NCI-H187 treated with DMSO at 0.1 percent for 48 hours (cell line): ENCODE measurements at regions not wholly inside any gene's neighbourhood (a gene's known extent, or its start where the extent isn't known, plus 50 kb on each side); places are given as distances from the start of the nearest gene placed in this dataset.
"Not testable (repeated sequence)": the region's sequence is repeated elsewhere in the genome, so short reads cannot be mapped to it uniquely, and the experiment has no call there.

ENCODE experiments used
- DNase-seq: peaks from one replicate; lab custom pipeline; 2025; lab: John Stamatoyannopoulos, UW

- not testable (repeated sequence) for DNase-seq
Observed at GRCh38 chr3:110888625-110889375, 182.8 kb upstream of the NECTIN3 start.

GRCh38 chr3:110889376-110889699 is 182.3 kb upstream of the NECTIN3 start:
- not testable (repeated sequence) for DNase-seq

- no peak for DNase-seq
Observed at GRCh38 chr3:110894574-110894973, 177.0 kb upstream of the NECTIN3 start.

- no peak for DNase-seq
Observed at GRCh38 chr3:110895054-110895453, 176.6 kb upstream of the NECTIN3 start.

GRCh38 chr3:110897046-110897445 is 174.6 kb upstream of the NECTIN3 start:
- no peak for DNase-seq

- DNase-seq, result no peak
Observed at GRCh38 chr3:110900576-110900975, 171.0 kb upstream of the NECTIN3 start.

GRCh38 chr3:110901536-110901935 is 170.1 kb upstream of the NECTIN3 start:
- no peak for DNase-seq

GRCh38 chr3:110902453-110903085 is 169.0 kb upstream of the NECTIN3 start:
- DNase-seq, result no peak

GRCh38 chr3:110903771-110904519 is 167.7 kb upstream of the NECTIN3 start:
- DNase-seq, result no peak

GRCh38 chr3:110904520-110904890 is 167.1 kb upstream of the NECTIN3 start:
- no peak for DNase-seq

GRCh38 chr3:110905121-110905520 is 166.5 kb upstream of the NECTIN3 start:
- no peak for DNase-seq

- DNase-seq, result no peak
Observed at GRCh38 chr3:110909839-110910238, 161.8 kb upstream of the NECTIN3 start.

GRCh38 chr3:110910346-110910955 is 161.2 kb upstream of the NECTIN3 start:
- DNase-seq, result no peak

- no peak for DNase-seq
Observed at GRCh38 chr3:110918963-110919362, 152.7 kb upstream of the NECTIN3 start.

GRCh38 chr3:110925798-110926197 is 145.8 kb upstream of the NECTIN3 start:
- no peak for DNase-seq

GRCh38 chr3:110928016-110928662 is 143.5 kb upstream of the NECTIN3 start:
- no peak for DNase-seq

- DNase-seq, result no peak
Observed at GRCh38 chr3:110929816-110930215, 141.8 kb upstream of the NECTIN3 start.

GRCh38 chr3:110932567-110932966 is 139.0 kb upstream of the NECTIN3 start:
- no peak for DNase-seq

- no peak for DNase-seq
Observed at GRCh38 chr3:110933821-110934426, 137.7 kb upstream of the NECTIN3 start.

- DNase-seq, result no peak
Observed at GRCh38 chr3:110938629-110939028, 133.0 kb upstream of the NECTIN3 start.

GRCh38 chr3:110940055-110940454 is 131.6 kb upstream of the NECTIN3 start:
- no peak for DNase-seq

- DNase-seq, result no peak
Observed at GRCh38 chr3:110944782-110945181, 126.8 kb upstream of the NECTIN3 start.
